Thoracic aorta (tissue), 2 donors: ENCODE measurements at regions not wholly inside any gene's neighbourhood (a gene's known extent, or its start where the extent isn't known, plus 50 kb on each side); places are given as distances from the start of the nearest gene placed in this dataset.

Experiments used
- ATAC-seq: fragments of 150-250 bp; one replicate; pipeline ENCODE4 v1.8.0; 2017; ENCODE audit warnings: low read depth; ENCODE audit not compliant: insufficient number of reproducible peaks, low FRiP score
- DNase-seq: peaks from one replicate; pipeline ENCODE4 v3.0.0-alpha.2; 2020; ENCODE audit warnings: low spot score
- H3K27ac ChIP-seq, 2 donors: fragments of 200-600 bp; sonication (generic); 1 replicate in 1 of 2; 2 replicates in 1 of 2; pipeline ENCODE4 v1.5.1; 2016; ENCODE audit warnings: mild to moderate bottlenecking in 2 of 2, moderate library complexity in 2 of 2
- H3K27me3 ChIP-seq: fragments of 200-600 bp; sonication (generic); replicated peaks from 2 replicates; pipeline ENCODE4 v1.6.0; 2016; ENCODE audit warnings: mild to moderate bottlenecking; ENCODE audit not compliant: insufficient read depth
- H3K36me3 ChIP-seq: fragments of 200-600 bp; sonication (generic); one replicate; pipeline ENCODE4 v1.5.1; 2016
- H3K4me1 ChIP-seq, 2 donors: fragments of 200-600 bp; sonication (generic); 1 replicate in 1 of 2; 2 replicates in 1 of 2; pipeline versions ENCODE4 v1.5.1 to v1.6.0; 2016; ENCODE audit warnings: low read depth in 2 of 2, mild to moderate bottlenecking in 1 of 2; ENCODE audit not compliant: control insufficient read depth in 1 of 2
- H3K4me3 ChIP-seq: fragments of 200-600 bp; sonication (generic); 2 replicates; pipeline ENCODE4 v1.5.1; 2016; ENCODE audit warnings: mild to moderate bottlenecking
- H3K9me3 ChIP-seq: fragments of 200-600 bp; sonication (generic); 2 replicates; pipeline ENCODE4 v1.5.1; 2016
- TF ChIP-seq, protein P1 (sequence below): fragments of 200-600 bp; sonication (generic); IDR thresholded peaks from one replicate; pipeline ENCODE4 v1.5.1; 2019; ENCODE audit warnings: antibody characterized with exemption

DNA sequence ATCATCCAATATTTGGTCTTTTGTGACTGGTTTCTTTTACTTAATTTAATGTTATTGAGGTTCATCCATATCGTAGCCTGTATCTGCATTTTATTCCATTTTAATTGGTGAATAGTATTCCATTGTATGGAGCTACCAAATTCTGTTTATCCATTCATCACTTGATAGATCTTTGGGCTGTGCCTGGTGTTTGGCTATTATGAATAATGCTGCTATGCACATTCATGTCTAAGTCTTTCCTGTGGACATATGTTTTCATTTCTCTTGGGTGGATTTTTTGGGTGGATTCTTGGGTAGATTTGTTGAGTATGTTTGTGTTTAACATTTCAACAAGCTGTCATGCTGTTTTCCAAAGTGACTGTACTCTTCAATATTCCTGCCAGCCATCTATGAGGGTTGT is 52.5 kb upstream of the NEDD4L start:
- TF ChIP-seq, protein P1, sequence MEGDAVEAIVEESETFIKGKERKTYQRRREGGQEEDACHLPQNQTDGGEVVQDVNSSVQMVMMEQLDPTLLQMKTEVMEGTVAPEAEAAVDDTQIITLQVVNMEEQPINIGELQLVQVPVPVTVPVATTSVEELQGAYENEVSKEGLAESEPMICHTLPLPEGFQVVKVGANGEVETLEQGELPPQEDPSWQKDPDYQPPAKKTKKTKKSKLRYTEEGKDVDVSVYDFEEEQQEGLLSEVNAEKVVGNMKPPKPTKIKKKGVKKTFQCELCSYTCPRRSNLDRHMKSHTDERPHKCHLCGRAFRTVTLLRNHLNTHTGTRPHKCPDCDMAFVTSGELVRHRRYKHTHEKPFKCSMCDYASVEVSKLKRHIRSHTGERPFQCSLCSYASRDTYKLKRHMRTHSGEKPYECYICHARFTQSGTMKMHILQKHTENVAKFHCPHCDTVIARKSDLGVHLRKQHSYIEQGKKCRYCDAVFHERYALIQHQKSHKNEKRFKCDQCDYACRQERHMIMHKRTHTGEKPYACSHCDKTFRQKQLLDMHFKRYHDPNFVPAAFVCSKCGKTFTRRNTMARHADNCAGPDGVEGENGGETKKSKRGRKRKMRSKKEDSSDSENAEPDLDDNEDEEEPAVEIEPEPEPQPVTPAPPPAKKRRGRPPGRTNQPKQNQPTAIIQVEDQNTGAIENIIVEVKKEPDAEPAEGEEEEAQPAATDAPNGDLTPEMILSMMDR, result no peak

DNA sequence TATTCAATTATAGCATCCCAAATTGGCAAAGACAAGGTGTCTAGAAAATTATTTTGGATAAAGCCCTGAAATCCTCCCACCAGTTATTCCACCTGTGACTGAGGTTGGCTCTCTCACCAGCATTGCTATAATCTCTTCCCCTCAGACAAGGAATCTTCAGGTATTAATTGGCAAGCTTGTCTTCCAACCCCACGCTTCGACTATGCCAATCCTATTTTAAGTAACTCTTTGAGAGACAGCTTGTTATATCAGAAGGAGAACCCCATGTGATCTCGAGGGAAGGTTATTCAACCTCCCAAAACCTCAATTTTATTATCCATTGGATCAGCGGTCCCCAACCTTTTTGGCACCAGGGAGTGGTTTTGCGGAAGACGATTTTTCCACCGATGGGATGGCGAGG is 54.5 kb upstream of the NEDD4L start:
- ATAC-seq (no peak), DNase-seq (no peak)
- no peak overlapping the region for H3K4me3 ChIP-seq
- H3K27ac ChIP-seq, result no peak overlapping the region
- no peaks in the 10 kb centered on the region for H3K4me1 ChIP-seq
- no peaks in the 10 kb centered on the region for H3K9me3 ChIP-seq
- TF ChIP-seq, protein P1, result no peak
- H3K36me3 ChIP-seq, result no peaks in the 10 kb centered on the region
- H3K27me3 ChIP-seq, result no peaks in the 10 kb centered on the region

More for the DNA sequence above, 52.5 kb upstream of the NEDD4L start:
- ATAC-seq (no peak), DNase-seq (no peak)
- no peaks in the 10 kb centered on the region for H3K9me3 ChIP-seq
- H3K27ac ChIP-seq, result no peak overlapping the region
- no peaks in the 10 kb centered on the region for H3K4me1 ChIP-seq
- no peaks in the 10 kb centered on the region for H3K36me3 ChIP-seq
- no peak overlapping the region for H3K4me3 ChIP-seq
- H3K27me3 ChIP-seq, result no peaks in the 10 kb centered on the region

DNA sequence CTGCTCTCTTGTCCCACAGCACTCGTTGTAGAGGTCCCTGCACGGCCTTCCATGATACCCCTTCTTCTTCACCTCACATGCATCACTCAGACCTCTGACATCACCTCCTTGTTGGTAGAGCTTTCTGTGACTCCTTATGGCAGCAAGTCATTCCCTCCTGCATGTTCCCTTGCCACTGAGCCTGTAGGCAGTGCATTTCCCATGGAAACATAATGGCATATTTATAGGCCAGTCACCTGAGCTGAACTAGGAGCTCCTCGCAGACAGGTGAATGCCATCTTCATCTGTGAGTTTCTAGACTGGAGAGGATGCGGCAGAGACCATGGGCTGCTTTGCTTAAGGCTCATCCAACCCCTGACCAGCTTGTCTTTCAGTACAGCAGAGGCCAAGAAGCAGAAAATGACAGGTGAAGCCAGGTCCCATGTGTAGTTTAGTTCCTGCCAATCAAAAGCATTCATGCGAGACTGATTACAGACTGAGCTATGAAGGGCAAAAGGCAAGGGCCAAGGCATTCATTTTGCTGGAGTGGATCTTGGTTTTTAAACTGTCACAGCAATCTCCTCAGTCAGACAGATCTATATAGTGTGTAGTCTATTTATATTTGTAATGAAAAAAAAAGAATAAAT is 59.4 kb upstream of the NEDD4L start:
- Histone ChIP-seq H3K36me3 (no peaks in the 10 kb centered on the region), H3K27me3 (no peaks in the 10 kb centered on the region), H3K27ac (no peak overlapping the region), H3K9me3 (no peaks in the 10 kb centered on the region), H3K4me3 (no peak overlapping the region), H3K4me1 (no peaks in the 10 kb centered on the region)
- TF ChIP-seq, protein P1, result no peak
- DNase-seq (no peak), ATAC-seq (no peak)

DNA sequence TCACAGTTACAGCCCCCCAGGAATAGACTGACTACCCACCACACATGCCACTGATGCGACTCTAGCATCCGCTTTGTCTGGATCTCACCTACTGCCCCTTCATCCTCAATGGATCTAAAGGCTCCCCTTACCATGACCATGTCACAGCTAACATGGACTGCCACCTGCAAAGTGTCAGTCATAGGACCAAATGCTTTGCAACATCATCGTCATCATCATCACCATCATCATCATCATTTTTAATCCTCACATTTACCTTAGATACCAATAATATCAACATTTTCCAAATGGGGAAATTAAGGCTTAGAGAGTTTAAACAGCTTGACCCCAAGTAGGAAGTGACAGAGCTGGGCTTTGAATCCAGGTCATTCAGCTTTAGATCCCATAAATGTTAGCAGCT is 60.1 kb upstream of the NEDD4L start:
- no peak overlapping the region for H3K4me3 ChIP-seq
- H3K9me3 ChIP-seq, result no peaks in the 10 kb centered on the region
- no peaks in the 10 kb centered on the region for H3K36me3 ChIP-seq
- H3K27me3 ChIP-seq, result no peaks in the 10 kb centered on the region
- ATAC-seq (no peak), DNase-seq (no peak)
- TF ChIP-seq, protein P1, result no peak
- H3K4me1 ChIP-seq, result no peaks in the 10 kb centered on the region
- H3K27ac ChIP-seq, result no peak overlapping the region

DNA sequence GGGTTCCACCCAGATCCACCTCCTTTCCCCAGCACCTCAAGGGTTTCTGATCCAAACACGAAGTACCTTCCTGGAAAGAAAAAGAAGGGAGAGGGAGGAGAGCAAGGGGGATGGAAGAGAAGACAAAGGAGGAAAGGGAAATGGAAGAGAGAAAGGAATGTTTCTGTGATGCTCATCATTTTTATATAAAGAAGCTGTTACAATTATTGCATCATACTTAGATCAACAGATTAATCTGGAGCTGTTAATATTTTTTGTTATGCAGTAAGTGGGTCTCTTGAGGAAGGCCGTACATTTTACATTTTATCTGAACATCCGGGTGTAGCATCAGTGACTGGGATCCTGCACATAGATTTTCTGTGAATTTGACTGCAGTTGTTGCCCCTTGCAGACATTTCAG is 60.6 kb upstream of the NEDD4L start:
- ATAC-seq, result no peak

More for the DNA sequence above, 60.6 kb upstream of the NEDD4L start:
- no peak for DNase-seq
- no peaks in the 10 kb centered on the region for H3K4me1 ChIP-seq
- no peaks in the 10 kb centered on the region for H3K36me3 ChIP-seq
- no peak overlapping the region for H3K4me3 ChIP-seq
- H3K9me3 ChIP-seq, result no peaks in the 10 kb centered on the region
- no peaks in the 10 kb centered on the region for H3K27me3 ChIP-seq
- TF ChIP-seq, protein P1, result no peak
- no peak overlapping the region for H3K27ac ChIP-seq
